WERI-Rb-1 (cell line): ENCODE measurements at regions not wholly inside any gene's neighbourhood (a gene's known extent, or its start where the extent isn't known, plus 50 kb on each side); places are given as distances from the start of the nearest gene placed in this dataset.

Source experiments
- DNase-seq: peaks from one replicate; pipeline ENCODE4 v3.0.0-alpha.2; 2020
- H3K27ac ChIP-seq: fragments of 250-450 bp; sonication (Bioruptor Pico); 2 replicates; pipeline ENCODE4 v1.5.1; 2020; ENCODE audit warnings: mild to moderate bottlenecking, moderate library complexity
- H3K27me3 ChIP-seq: fragments of 250-450 bp; sonication (Bioruptor Pico); 2 replicates; pipeline ENCODE4 v1.5.1; 2021; ENCODE audit warnings: mild to moderate bottlenecking, low read depth, moderate library complexity; ENCODE audit not compliant: insufficient read depth, severe bottlenecking
- H3K36me3 ChIP-seq: fragments of 250-450 bp; sonication (Bioruptor Pico); 2 replicates; pipeline ENCODE4 v1.5.1; 2020; ENCODE audit warnings: mild to moderate bottlenecking, moderate library complexity
- H3K4me3 ChIP-seq: 2 replicates; pipeline ENCODE4 v1.5.1; 2011; ENCODE audit warnings: low read depth, mild to moderate bottlenecking, control low read depth, low read length
- H3K9me3 ChIP-seq: fragments of 250-450 bp; sonication (Bioruptor Pico); 2 replicates; pipeline ENCODE4 v1.5.1; 2021; ENCODE audit warnings: mild to moderate bottlenecking, moderate library complexity; ENCODE audit not compliant: severe bottlenecking
- CTCF ChIP-seq: IDR thresholded peaks from 2 replicates; pipeline ENCODE4 v1.5.1; 2011; ENCODE audit warnings: low read depth, mild to moderate bottlenecking, control low read depth, inconsistent platforms, low read length

- TF ChIP-seq CTCF: no peak
- DNase-seq: no peak
- Histone ChIP-seq H3K27ac (no peak overlapping the region), H3K9me3 (no peaks in the 10 kb centered on the region), H3K4me3 (no peak overlapping the region), H3K36me3 (no peaks in the 10 kb centered on the region), H3K27me3 (no peaks in the 10 kb centered on the region)
These were observed 593.4 kb downstream of the GABRG1 start for GRCh38 chr4:45530498-45530897.

GRCh38 chr4:45527160-45527559 lies 596.7 kb downstream of the GABRG1 start:
- DNase-seq: no peak
- H3K36me3 ChIP-seq: no peaks in the 10 kb centered on the region
- no peaks in the 10 kb centered on the region for H3K9me3 ChIP-seq
- no peak overlapping the region for H3K4me3 ChIP-seq
- H3K27ac ChIP-seq: no peak overlapping the region
- no peak for TF ChIP-seq CTCF
- no peaks in the 10 kb centered on the region for H3K27me3 ChIP-seq

GRCh38 chr4:45518832-45519231 lies 605.0 kb downstream of the GABRG1 start:
- Histone ChIP-seq H3K27ac (no peak overlapping the region), H3K9me3 (no peaks in the 10 kb centered on the region), H3K4me3 (no peak overlapping the region), H3K36me3 (no peaks in the 10 kb centered on the region), H3K27me3 (no peaks in the 10 kb centered on the region)
- peak; percentile 26; the same call in 1 of the 2 replicates for TF ChIP-seq CTCF
- no peak for DNase-seq

- H3K4me3 ChIP-seq: no peak overlapping the region
- H3K27ac ChIP-seq: no peak overlapping the region
- no peaks in the 10 kb centered on the region for H3K36me3 ChIP-seq
- TF ChIP-seq CTCF: no peak
- H3K27me3 ChIP-seq: no peaks in the 10 kb centered on the region
- DNase-seq: no peak
- no peaks in the 10 kb centered on the region for H3K9me3 ChIP-seq
These were observed 621.4 kb downstream of the GABRG1 start for GRCh38 chr4:45502471-45502870.

- TF ChIP-seq CTCF: no peak
- peak; percentile 23 for DNase-seq
- Histone ChIP-seq H3K4me3 (no peak overlapping the region), H3K27me3 (no peaks in the 10 kb centered on the region), H3K9me3 (no peaks in the 10 kb centered on the region), H3K27ac (peak overlapping the region; percentile 53), H3K36me3 (no peaks in the 10 kb centered on the region)
These were observed 639.1 kb downstream of the GABRG1 start for GRCh38 chr4:45484740-45485139.

- Histone ChIP-seq H3K27ac (no peak overlapping the region), H3K36me3 (no peaks in the 10 kb centered on the region), H3K9me3 (peaks cover 5% of the 10 kb centered on the region), H3K4me3 (no peak overlapping the region), H3K27me3 (no peaks in the 10 kb centered on the region)
- TF ChIP-seq CTCF: no peak
- no peak for DNase-seq
These were observed 641.5 kb downstream of the GABRG1 start for GRCh38 chr4:45482346-45482745.
